Motor neuron (in vitro differentiated cells): ENCODE measurements at regions not wholly inside any gene's neighbourhood (a gene's known extent, or its start where the extent isn't known, plus 50 kb on each side); places are given as distances from the start of the nearest gene placed in this dataset.

Experiments
- ATAC-seq, 8 experiments: fragments of 200-7000 bp; cut with Tn5 transposase; replicated peaks in 6 of 8; 2 replicates each; pipeline ENCODE4 v1.8.0; 2021; ENCODE audit warnings: mild to moderate bottlenecking in 8 of 8, moderate library complexity in 8 of 8
- H3K27ac ChIP-seq, 2 donors: fragments of 250-450 bp; sonication (Bioruptor Pico); 2 replicates each; pipeline ENCODE4 v1.9.0; 2021; ENCODE audit warnings: antibody characterized with exemption in 2 of 2, mild to moderate bottlenecking in 2 of 2, moderate library complexity in 1 of 2
- H3K4me1 ChIP-seq, 2 donors: fragments of 250-450 bp; sonication (Bioruptor Pico); replicated peaks in 1 of 2; 2 replicates each; pipeline ENCODE4 v1.6.1; 2021; ENCODE audit warnings: antibody characterized with exemption in 2 of 2, mild to moderate bottlenecking in 2 of 2, moderate library complexity in 1 of 2
- H3K4me3 ChIP-seq, 5 donors: fragments of 250-450 bp; sonication (Bioruptor Pico); 2 replicates each; pipeline ENCODE4 v1.9.0; 2021; ENCODE audit warnings: antibody characterized with exemption in 5 of 5, mild to moderate bottlenecking in 5 of 5, moderate library complexity in 4 of 5
- WGBS, 10 experiments: fragments of 450-650 bp; shearing (Covaris generic); methylation state at CpG; one replicate each; pipeline ENCODE4 v1.0.0; 2022; 5-methylcytosine and 5-hydroxymethylcytosine counted together
- in situ Hi-C, 9 experiments: fragments of 400-800 bp; cut with MboI; loops; one replicate each; pipeline ENCODE4 v1.15.0; 2021; ENCODE audit warnings: low sequenced_read_pairs in 9 of 9, low pct_unique_long_range_greater_than_20kb in 2 of 9; ENCODE audit not compliant: unreplicated experiment in 9 of 9

- WGBS, 10 experiments = 80% methylated on average over 1 of the region's 1 CpG; no CpG with 5 or more reads in 9 of the 10 experiments
- Histone ChIP-seq H3K4me1 (peaks cover 8 to 11% of the 10 kb centered on the region in 2 donors), H3K27ac (no peak overlapping the region), H3K4me3 (no peak overlapping the region)
- peak in 1 of 8 experiments; percentile 63 for ATAC-seq
- in situ Hi-C loops = no loop called here
Observed at GRCh38 chr10:2117641-2118040, 380.3 kb upstream of the ADARB2 start.

- H3K4me3 ChIP-seq = no peak overlapping the region
- ATAC-seq = peak in 2 of 8 experiments; percentile 16 to 47
- 0 to 100% (median 60%) methylated on average over 1 to 7 of the region's 8 CpGs; no CpG with 5 or more reads in 2 of the 10 experiments for WGBS, 10 experiments
- no peak overlapping the region for H3K27ac ChIP-seq
- in situ Hi-C loops = no loop called here
- peaks cover 0 to 18% of the 10 kb centered on the region in 2 donors for H3K4me1 ChIP-seq
Observed at GRCh38 chr10:2111965-2112364, 374.6 kb upstream of the ADARB2 start.

- 50 to 100% (median 94%) methylated on average over 1 of the region's 1 CpG; no CpG with 5 or more reads in 4 of the 10 experiments for WGBS, 10 experiments
- in situ Hi-C loops = no loop called here
- Histone ChIP-seq H3K4me3 (no peak overlapping the region), H3K4me1 (peaks cover 0 to 18% of the 10 kb centered on the region in 2 donors), H3K27ac (no peak overlapping the region)
- no peak for ATAC-seq
Observed at GRCh38 chr10:2108496-2108895, 371.2 kb upstream of the ADARB2 start.

- Histone ChIP-seq H3K27ac (no peak overlapping the region), H3K4me3 (no peak overlapping the region), H3K4me1 (peaks cover 0 to 18% of the 10 kb centered on the region in 2 donors)
- in situ Hi-C loops = no loop called here
- 0 to 88% (median 58%) methylated on average over 1 to 2 of the region's 2 CpGs; no CpG with 5 or more reads in 3 of the 10 experiments for WGBS, 10 experiments
- no peak for ATAC-seq
Observed at GRCh38 chr10:2106641-2107040, 369.3 kb upstream of the ADARB2 start.

- H3K27ac ChIP-seq = no peak overlapping the region
- no peak for ATAC-seq
- 43 to 100% (median 84%) methylated on average over 2 to 16 of the region's 16 CpGs for WGBS, 10 experiments
- in situ Hi-C loops = no loop called here
- H3K4me3 ChIP-seq = no peak overlapping the region
- no peaks in the 10 kb centered on the region for H3K4me1 ChIP-seq
Observed at GRCh38 chr10:2099321-2099720, 362.0 kb upstream of the ADARB2 start.

GRCh38 chr10:2097937-2098336, 360.6 kb upstream of the ADARB2 start:
- in situ Hi-C loops = no loop called here
- no peak overlapping the region for H3K27ac ChIP-seq
- no peak overlapping the region for H3K4me3 ChIP-seq
- 25 to 95% (median 70%) methylated on average over 4 to 9 of the region's 10 CpGs; no CpG with 5 or more reads in 2 of the 10 experiments for WGBS, 10 experiments
- no peak for ATAC-seq
- H3K4me1 ChIP-seq = no peaks in the 10 kb centered on the region

- no peak overlapping the region for H3K27ac ChIP-seq
- in situ Hi-C loops = no loop called here
- WGBS, 10 experiments = 20 to 92% (median 60%) methylated on average over 4 to 6 of the region's 6 CpGs; no CpG with 5 or more reads in 4 of the 10 experiments
- ATAC-seq = no peak
- H3K4me1 ChIP-seq = peaks cover 0 to 8% of the 10 kb centered on the region in 2 donors
- no peak overlapping the region for H3K4me3 ChIP-seq
Observed at GRCh38 chr10:2094171-2094570, 356.8 kb upstream of the ADARB2 start.

GRCh38 chr10:2083591-2083990, 346.3 kb upstream of the ADARB2 start:
- ATAC-seq = no peak
- no peak overlapping the region for H3K27ac ChIP-seq
- in situ Hi-C loops = no loop called here
- H3K4me3 ChIP-seq = no peak overlapping the region
- WGBS, 10 experiments = 6 to 100% (median 86%) methylated on average over 1 to 10 of the region's 16 CpGs; no CpG with 5 or more reads in 2 of the 10 experiments
- H3K4me1 ChIP-seq = peaks cover 8 to 9% of the 10 kb centered on the region in 2 donors

GRCh38 chr10:2081501-2081900, 344.2 kb upstream of the ADARB2 start:
- ATAC-seq = peak in 4 of 8 experiments; percentile 16 to 67 (median 47)
- peaks cover 7% of the 10 kb centered on the region in 2 donors for H3K4me1 ChIP-seq
- 0 to 100% (median 0%) methylated on average over 1 to 2 of the region's 3 CpGs; no CpG with 5 or more reads in 3 of the 10 experiments for WGBS, 10 experiments

GRCh38 chr10:2079603-2080078, 342.3 kb upstream of the ADARB2 start:
- in situ Hi-C loops = no loop called here
- Histone ChIP-seq H3K4me1 (peaks cover 0 to 5% of the 10 kb centered on the region in 2 donors), H3K4me3 (no peak overlapping the region), H3K27ac (no peak overlapping the region)
- WGBS, 10 experiments = 0 to 73% (median 35%) methylated on average over 1 to 4 of the region's 4 CpGs; no CpG with 5 or more reads in 1 of the 10 experiments
- no peak for ATAC-seq

More at GRCh38 chr10:2081501-2081900, 344.2 kb upstream of the ADARB2 start:
- in situ Hi-C loops = no loop called here
- no peak overlapping the region for H3K27ac ChIP-seq
- H3K4me3 ChIP-seq = no peak overlapping the region

- in situ Hi-C loops = no loop called here
- 10 to 86% (median 56%) methylated on average over 2 to 5 of the region's 5 CpGs for WGBS, 10 experiments
- ATAC-seq = no peak
Observed at GRCh38 chr10:2077231-2077630, 339.9 kb upstream of the ADARB2 start.

GRCh38 chr10:2076528-2076927, 339.2 kb upstream of the ADARB2 start:
- no peak overlapping the region for H3K27ac ChIP-seq
- no peak for ATAC-seq
- 23 to 100% (median 95%) methylated on average over 1 to 9 of the region's 11 CpGs; no CpG with 5 or more reads in 3 of the 10 experiments for WGBS, 10 experiments
- in situ Hi-C loops = no loop called here
- peaks cover 0 to 5% of the 10 kb centered on the region in 2 donors for H3K4me1 ChIP-seq
- H3K4me3 ChIP-seq = no peak overlapping the region

More at GRCh38 chr10:2077231-2077630, 339.9 kb upstream of the ADARB2 start:
- Histone ChIP-seq H3K4me1 (peaks cover 0 to 5% of the 10 kb centered on the region in 2 donors), H3K4me3 (no peak overlapping the region), H3K27ac (no peak overlapping the region)

GRCh38 chr10:2067015-2067414, 329.7 kb upstream of the ADARB2 start:
- 0 to 82% (median 59%) methylated on average over 1 to 2 of the region's 2 CpGs for WGBS, 10 experiments
- no peak for ATAC-seq
- Histone ChIP-seq H3K27ac (no peak overlapping the region), H3K4me1 (no peaks in the 10 kb centered on the region), H3K4me3 (no peak overlapping the region)
- in situ Hi-C loops = no loop called here

GRCh38 chr10:2054728-2055127, 317.4 kb upstream of the ADARB2 start:
- WGBS, 10 experiments = 0 to 86% (median 60%) methylated on average over 1 to 3 of the region's 3 CpGs
- in situ Hi-C loops = no loop called here
- ATAC-seq = no peak
- Histone ChIP-seq H3K27ac (no peak overlapping the region), H3K4me3 (no peak overlapping the region), H3K4me1 (peaks cover 0 to 25% of the 10 kb centered on the region in 2 donors)
